HG03280 (cell line): ENCODE measurements at regions not wholly inside any gene's neighbourhood (a gene's known extent, or its start where the extent isn't known, plus 50 kb on each side); places are given as distances from the start of the nearest gene placed in this dataset.
"Not testable (repeated sequence)": the region's sequence is repeated elsewhere in the genome, so short reads cannot be mapped to it uniquely, and the experiment has no call there.

Experiments
- ATAC-seq: cut with Tn5 transposase; IDR thresholded peaks from one replicate; pipeline ENCODE4 v1.9.1; 2021; ENCODE audit warnings: mild to moderate bottlenecking, moderate library complexity; ENCODE audit not compliant: unreplicated experiment

- ATAC-seq = no peak
Measured at GRCh38 chr7:15143936-15144335, 241.4 kb upstream of the DGKB start.

- ATAC-seq = no peak
Measured at GRCh38 chr7:15143121-15143520, 240.6 kb upstream of the DGKB start.

GRCh38 chr7:15140431-15140830 is 237.9 kb upstream of the DGKB start:
- ATAC-seq = no peak

GRCh38 chr7:15131661-15132060 is 229.1 kb upstream of the DGKB start:
- no peak for ATAC-seq

GRCh38 chr7:15130666-15131541 is 228.4 kb upstream of the DGKB start:
- no peak for ATAC-seq

GRCh38 chr7:15128716-15129115 is 226.2 kb upstream of the DGKB start:
- ATAC-seq = no peak

GRCh38 chr7:15126653-15127052 is 224.1 kb upstream of the DGKB start:
- not testable (repeated sequence) for ATAC-seq

GRCh38 chr7:15123901-15124300 is 221.3 kb upstream of the DGKB start:
- ATAC-seq = no peak

- no peak for ATAC-seq
Measured at GRCh38 chr7:15113752-15114151, 211.2 kb upstream of the DGKB start.

GRCh38 chr7:15105711-15106110 is 203.2 kb upstream of the DGKB start:
- no peak for ATAC-seq

- ATAC-seq = no peak
Measured at GRCh38 chr7:15104411-15105092, 202.0 kb upstream of the DGKB start.

- ATAC-seq = no peak
Measured at GRCh38 chr7:15099074-15099473, 196.5 kb upstream of the DGKB start.

- ATAC-seq = no peak
Measured at GRCh38 chr7:15096853-15097252, 194.3 kb upstream of the DGKB start.

GRCh38 chr7:15094989-15095388 is 192.4 kb upstream of the DGKB start:
- ATAC-seq = no peak

- no peak for ATAC-seq
Measured at GRCh38 chr7:15087771-15088170, 185.2 kb upstream of the DGKB start.

- ATAC-seq = no peak
Measured at GRCh38 chr7:15086862-15087261, 184.3 kb upstream of the DGKB start.

GRCh38 chr7:15086131-15086611 is 183.6 kb upstream of the DGKB start:
- no peak for ATAC-seq

GRCh38 chr7:15085366-15085765 is 182.8 kb upstream of the DGKB start:
- ATAC-seq = no peak

GRCh38 chr7:15084368-15084767 is 181.8 kb upstream of the DGKB start:
- no peak for ATAC-seq

- no peak for ATAC-seq
Measured at GRCh38 chr7:15081891-15082290, 179.3 kb upstream of the DGKB start.

GRCh38 chr7:15073301-15073700 is 170.8 kb upstream of the DGKB start:
- no peak for ATAC-seq

GRCh38 chr7:15068324-15068723 is 165.8 kb upstream of the DGKB start:
- no peak for ATAC-seq
